ENCODE measurements at regions not wholly inside any gene's neighbourhood (a gene's known extent, or its start where the extent isn't known, plus 50 kb on each side); places are given as distances from the start of the nearest gene placed in this dataset.

- Histone ChIP-seq H3K27me3 (ENCODE audit: insufficient read depth, low read depth, severe bottlenecking) (no peaks in the 10 kb centered on the region), H3K36me3 (no peaks in the 10 kb centered on the region), H3K9me3 (ENCODE audit: severe bottlenecking) (peaks cover 17% of the 10 kb centered on the region), H3K4me3 (ENCODE audit: low read depth, low read length) (no peak overlapping the region), H3K27ac (no peak overlapping the region)
- no peak for TF ChIP-seq CTCF (IDR thresholded peaks at IDR 0.05; ENCODE audit: low read depth, low read length)
- DNase-seq: no peak
Observed at GRCh38 chr12:90399357-90399756, 555.6 kb downstream of the CCER1 start.

DNA sequence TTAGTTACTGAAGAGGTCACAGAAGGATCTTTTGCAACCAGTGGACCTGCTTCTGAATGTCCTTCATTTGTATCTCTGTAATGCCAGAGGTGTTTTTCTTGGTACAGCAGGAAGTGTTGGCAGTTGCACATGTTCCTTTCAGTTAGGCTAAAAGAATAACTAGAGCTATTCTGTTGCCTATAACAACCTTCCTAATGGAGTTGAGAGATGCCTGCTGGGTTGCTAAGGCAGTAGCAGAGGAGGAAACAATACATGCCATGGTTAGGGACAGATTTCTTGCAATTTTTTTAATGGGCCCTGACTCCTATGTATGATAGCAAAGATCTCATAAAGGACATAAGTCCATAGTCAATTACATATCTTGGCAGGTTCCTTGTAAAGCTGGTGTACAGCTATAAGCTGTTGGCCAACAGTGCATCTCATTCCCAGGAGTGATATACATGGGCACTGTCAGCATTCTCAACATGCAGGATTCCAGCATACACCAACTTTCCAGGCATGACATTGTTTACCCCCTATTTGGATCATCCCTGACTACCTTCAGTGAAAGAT lies 556.6 kb downstream of the CCER1 start:
- no peak overlapping the region for H3K4me3 ChIP-seq (ENCODE audit: low read depth, low read length)
- H3K27me3 ChIP-seq (ENCODE audit: insufficient read depth, low read depth, severe bottlenecking): no peaks in the 10 kb centered on the region
- no peak for DNase-seq
- H3K27ac ChIP-seq: no peak overlapping the region
- H3K9me3 ChIP-seq (ENCODE audit: severe bottlenecking): peaks cover 17% of the 10 kb centered on the region
- H3K36me3 ChIP-seq: no peaks in the 10 kb centered on the region
- no peak for TF ChIP-seq CTCF (IDR thresholded peaks at IDR 0.05; ENCODE audit: low read depth, low read length)

DNA sequence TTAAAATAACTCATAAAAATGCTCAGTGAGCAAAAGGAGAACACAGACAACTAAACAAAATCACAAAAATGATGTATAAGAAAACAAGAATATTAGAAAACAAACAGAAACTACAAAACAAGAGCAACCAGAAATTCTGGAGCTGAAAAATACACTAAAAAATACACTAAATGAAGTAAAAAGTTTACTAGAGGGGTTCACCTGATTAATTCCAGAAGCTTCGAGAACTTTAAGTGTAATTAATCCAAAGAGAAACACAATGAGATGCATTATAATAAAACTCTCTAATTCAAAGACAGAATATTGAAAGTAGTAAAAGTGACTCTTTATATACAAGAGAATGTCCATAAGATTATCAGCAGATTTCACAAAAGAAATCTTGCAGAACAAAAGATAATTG lies 558.4 kb downstream of the CCER1 start:
- DNase-seq: no peak
- Histone ChIP-seq H3K36me3 (no peaks in the 10 kb centered on the region), H3K9me3 (ENCODE audit: severe bottlenecking) (peaks cover 17% of the 10 kb centered on the region), H3K27ac (no peak overlapping the region), H3K27me3 (ENCODE audit: insufficient read depth, low read depth, severe bottlenecking) (no peaks in the 10 kb centered on the region), H3K4me3 (ENCODE audit: low read depth, low read length) (no peak overlapping the region)
- no peak for TF ChIP-seq CTCF (IDR thresholded peaks at IDR 0.05; ENCODE audit: low read depth, low read length)

DNA sequence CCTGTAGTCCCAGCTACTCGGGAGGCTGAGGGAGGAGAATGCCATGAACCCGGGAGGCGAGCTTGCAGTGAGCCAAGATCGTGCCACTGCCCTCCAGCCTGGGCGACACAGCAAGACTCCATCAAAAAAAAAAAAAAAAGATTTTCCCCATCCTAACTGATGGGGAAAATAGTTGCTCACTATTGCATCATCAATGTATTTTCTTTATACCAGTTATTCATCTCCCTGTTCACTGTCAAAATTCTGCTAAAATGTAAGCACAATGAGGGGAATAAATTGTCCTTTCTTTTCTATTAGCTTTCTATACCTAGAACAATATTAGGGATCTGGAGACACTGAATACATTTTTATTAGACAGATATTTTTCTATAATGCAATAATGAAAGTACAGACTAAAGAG lies 561.3 kb downstream of the CCER1 start:
- peaks cover 15% of the 10 kb centered on the region for H3K9me3 ChIP-seq (ENCODE audit: severe bottlenecking)
- no peak overlapping the region for H3K27ac ChIP-seq
- no peak for DNase-seq
- no peak overlapping the region for H3K4me3 ChIP-seq (ENCODE audit: low read depth, low read length)
- H3K27me3 ChIP-seq (ENCODE audit: insufficient read depth, low read depth, severe bottlenecking): no peaks in the 10 kb centered on the region
- H3K36me3 ChIP-seq: no peaks in the 10 kb centered on the region
- no peak for TF ChIP-seq CTCF (IDR thresholded peaks at IDR 0.05; ENCODE audit: low read depth, low read length)

DNA sequence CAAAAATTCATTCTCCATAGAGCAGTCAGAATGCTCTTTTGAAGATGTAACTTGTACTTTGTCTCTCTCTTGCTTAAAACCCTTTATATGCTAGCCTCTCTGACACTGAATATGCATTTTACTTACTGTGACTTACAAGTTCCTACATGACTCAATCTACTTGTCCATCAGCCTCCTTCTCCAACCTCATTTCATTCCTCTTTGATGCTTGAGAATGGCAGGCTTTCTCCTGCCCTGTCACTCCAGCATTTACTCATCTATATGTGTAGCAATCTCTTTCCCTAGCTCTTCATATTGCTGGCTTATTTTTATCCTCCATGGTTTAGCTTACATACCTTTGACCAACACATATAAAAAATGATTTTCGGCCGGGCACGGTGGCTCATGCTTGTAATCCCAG lies 561.9 kb downstream of the CCER1 start:
- H3K36me3 ChIP-seq: no peaks in the 10 kb centered on the region
- H3K9me3 ChIP-seq (ENCODE audit: severe bottlenecking): peaks cover 15% of the 10 kb centered on the region
- no peak for TF ChIP-seq CTCF (IDR thresholded peaks at IDR 0.05; ENCODE audit: low read depth, low read length)
- H3K27ac ChIP-seq: no peak overlapping the region
- no peak overlapping the region for H3K4me3 ChIP-seq (ENCODE audit: low read depth, low read length)
- no peaks in the 10 kb centered on the region for H3K27me3 ChIP-seq (ENCODE audit: insufficient read depth, low read depth, severe bottlenecking)
- DNase-seq: no peak

- Histone ChIP-seq H3K4me3 (ENCODE audit: low read depth, low read length) (no peak overlapping the region), H3K27ac (no peak overlapping the region), H3K27me3 (ENCODE audit: insufficient read depth, low read depth, severe bottlenecking) (no peaks in the 10 kb centered on the region), H3K36me3 (no peaks in the 10 kb centered on the region), H3K9me3 (ENCODE audit: severe bottlenecking) (peaks cover 3% of the 10 kb centered on the region)
- no peak for DNase-seq
- no peak for TF ChIP-seq CTCF (IDR thresholded peaks at IDR 0.05; ENCODE audit: low read depth, low read length)
Observed at GRCh38 chr12:90390947-90391346, 564.0 kb downstream of the CCER1 start.
